CD4-positive, alpha-beta T cell treated with Interleukin-15 for 1 hour (primary cell): ENCODE measurements at regions not wholly inside any gene's neighbourhood (a gene's known extent, or its start where the extent isn't known, plus 50 kb on each side); places are given as distances from the start of the nearest gene placed in this dataset.

Source experiments
- DNase-seq: peaks from one replicate; pipeline ENCODE4 v3.0.0-alpha.2; 2020

GRCh38 chr1:36743286-36744005, 260.7 kb upstream of the CSF3R start:
- no peak for DNase-seq

- DNase-seq = no peak
Measured at GRCh38 chr1:36741066-36741465, 258.4 kb upstream of the CSF3R start.

GRCh38 chr1:36740446-36740845, 257.7 kb upstream of the CSF3R start:
- DNase-seq = no peak

- no peak for DNase-seq
Measured at GRCh38 chr1:36739703-36740289, 257.1 kb upstream of the CSF3R start.

- DNase-seq = no peak
Measured at GRCh38 chr1:36738245-36738644, 255.5 kb upstream of the CSF3R start.

GRCh38 chr1:36737767-36738166, 255.1 kb upstream of the CSF3R start:
- DNase-seq = no peak

GRCh38 chr1:36737038-36737555, 254.4 kb upstream of the CSF3R start:
- DNase-seq = no peak

GRCh38 chr1:36735939-36736730, 253.4 kb upstream of the CSF3R start:
- no peak for DNase-seq

GRCh38 chr1:36735436-36735835, 252.7 kb upstream of the CSF3R start:
- no peak for DNase-seq

- DNase-seq = no peak
Measured at GRCh38 chr1:36734356-36734755, 251.6 kb upstream of the CSF3R start.

GRCh38 chr1:36733748-36734147, 251.0 kb upstream of the CSF3R start:
- no peak for DNase-seq

GRCh38 chr1:36732015-36732356, 249.3 kb upstream of the CSF3R start:
- DNase-seq = no peak

GRCh38 chr1:36731226-36732014, 248.7 kb upstream of the CSF3R start:
- DNase-seq = no peak

GRCh38 chr1:36730599-36730998, 247.9 kb upstream of the CSF3R start:
- DNase-seq = no peak

GRCh38 chr1:36729716-36730510, 247.2 kb upstream of the CSF3R start:
- no peak for DNase-seq

- DNase-seq = no peak
Measured at GRCh38 chr1:36729289-36729688, 246.6 kb upstream of the CSF3R start.

- DNase-seq = no peak
Measured at GRCh38 chr1:36728846-36729245, 246.1 kb upstream of the CSF3R start.

- DNase-seq = no peak
Measured at GRCh38 chr1:36728051-36728450, 245.3 kb upstream of the CSF3R start.

GRCh38 chr1:36725151-36725550, 242.4 kb upstream of the CSF3R start:
- no peak for DNase-seq

- no peak for DNase-seq
Measured at GRCh38 chr1:36723813-36724212, 241.1 kb upstream of the CSF3R start.

- no peak for DNase-seq
Measured at GRCh38 chr1:36722871-36723270, 240.2 kb upstream of the CSF3R start.

- no peak for DNase-seq
Measured at GRCh38 chr1:36721261-36721660, 238.5 kb upstream of the CSF3R start.
